AG04450 (cell line): ENCODE measurements at regions not wholly inside any gene's neighbourhood (a gene's known extent, or its start where the extent isn't known, plus 50 kb on each side); places are given as distances from the start of the nearest gene placed in this dataset.

Experiments
- CTCF ChIA-PET: fragments of 300-600, 350-600 bp; formaldehyde crosslinking; extraction: SDS; loops from one replicate; lab custom pipeline; 2022; ENCODE audit warnings: antibody characterized with exemption, inconsistent platforms; lab: Charles Lee
- POLR2A ChIA-PET: fragments of 350-600 bp; formaldehyde crosslinking; extraction: SDS; loops from one replicate; lab custom pipeline; 2021; ENCODE audit warnings: antibody characterized with exemption, inconsistent platforms; lab: Yijun Ruan, JAX
- DNase-seq: peaks from one replicate; pipeline ENCODE4 v3.0.0-alpha.2; 2011; ENCODE audit warnings: low read depth, low spot score
- H3K27ac ChIP-seq: one replicate; pipeline ENCODE4 v1.5.1; 2012; ENCODE audit warnings: low read depth, low read length, control low read depth
- H3K27me3 ChIP-seq: one replicate; pipeline ENCODE4 v1.6.0; 2012; ENCODE audit warnings: low read length; ENCODE audit not compliant: control insufficient read depth, insufficient read depth
- H3K4me3 ChIP-seq: 2 replicates; pipeline ENCODE4 v1.5.1; 2011; ENCODE audit warnings: mild to moderate bottlenecking, low read depth, low read length, control low read depth
- H3K9me3 ChIP-seq: 2 replicates; pipeline ENCODE4 v1.5.1; 2012; ENCODE audit warnings: low read length; ENCODE audit not compliant: control insufficient read depth, insufficient read depth
- TF ChIP-seq, protein P1 (sequence below): IDR thresholded peaks from 2 replicates; pipeline ENCODE4 v1.5.1; 2011; ENCODE audit warnings: low read depth, low read length, control low read depth, inconsistent platforms

GRCh38 chr10:3000048-3000447 lies 67.3 kb upstream of the PFKP start:
- H3K4me3 ChIP-seq: no peak overlapping the region
- TF ChIP-seq, protein P1, sequence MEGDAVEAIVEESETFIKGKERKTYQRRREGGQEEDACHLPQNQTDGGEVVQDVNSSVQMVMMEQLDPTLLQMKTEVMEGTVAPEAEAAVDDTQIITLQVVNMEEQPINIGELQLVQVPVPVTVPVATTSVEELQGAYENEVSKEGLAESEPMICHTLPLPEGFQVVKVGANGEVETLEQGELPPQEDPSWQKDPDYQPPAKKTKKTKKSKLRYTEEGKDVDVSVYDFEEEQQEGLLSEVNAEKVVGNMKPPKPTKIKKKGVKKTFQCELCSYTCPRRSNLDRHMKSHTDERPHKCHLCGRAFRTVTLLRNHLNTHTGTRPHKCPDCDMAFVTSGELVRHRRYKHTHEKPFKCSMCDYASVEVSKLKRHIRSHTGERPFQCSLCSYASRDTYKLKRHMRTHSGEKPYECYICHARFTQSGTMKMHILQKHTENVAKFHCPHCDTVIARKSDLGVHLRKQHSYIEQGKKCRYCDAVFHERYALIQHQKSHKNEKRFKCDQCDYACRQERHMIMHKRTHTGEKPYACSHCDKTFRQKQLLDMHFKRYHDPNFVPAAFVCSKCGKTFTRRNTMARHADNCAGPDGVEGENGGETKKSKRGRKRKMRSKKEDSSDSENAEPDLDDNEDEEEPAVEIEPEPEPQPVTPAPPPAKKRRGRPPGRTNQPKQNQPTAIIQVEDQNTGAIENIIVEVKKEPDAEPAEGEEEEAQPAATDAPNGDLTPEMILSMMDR: no peak
- POLR2A ChIA-PET: no interaction called here
- CTCF ChIA-PET: no interaction called here
- no peak overlapping the region for H3K27ac ChIP-seq
- H3K9me3 ChIP-seq: no peaks in the 10 kb centered on the region; the same call in 1 of the 2 replicates
- peaks cover 7% of the 10 kb centered on the region for H3K27me3 ChIP-seq
- DNase-seq: no peak

DNA sequence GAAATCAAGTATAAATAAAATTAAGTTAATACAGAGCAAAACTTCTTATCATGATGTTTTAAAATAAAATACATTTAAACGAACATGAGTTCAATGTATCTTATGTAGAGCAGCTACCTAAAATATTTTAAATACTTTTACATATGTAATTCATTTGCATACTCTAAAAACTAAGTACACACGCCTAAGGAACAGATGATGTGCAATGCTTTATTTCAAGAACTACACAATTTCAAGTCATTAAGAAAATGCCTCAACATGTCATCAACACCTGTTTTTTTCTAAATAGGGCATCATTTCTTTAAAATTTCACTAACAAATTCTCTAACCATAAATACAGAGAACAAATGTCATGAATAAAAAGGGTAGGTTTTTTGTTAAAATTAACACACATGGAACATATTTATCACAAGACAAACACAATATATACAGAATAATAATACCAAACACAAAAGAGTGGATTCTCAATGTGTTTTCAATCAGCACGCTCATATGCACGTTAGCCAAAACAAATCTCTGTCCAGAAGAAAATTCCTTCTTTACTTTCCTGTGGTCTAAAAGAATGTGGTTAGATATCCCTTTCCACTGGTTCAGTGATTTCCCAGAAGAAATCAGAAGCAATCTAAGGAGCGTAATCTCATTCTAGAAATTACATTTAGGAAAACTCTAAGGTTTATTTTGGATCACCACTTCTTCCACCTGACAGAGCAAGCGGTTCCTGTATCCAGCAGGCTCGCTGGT lies 73.0 kb upstream of the PFKP start:
- ChIA-PET POLR2A (no interaction called here), CTCF (interaction anchor here (0.7 to 0.9 kb wide), 3 partner anchors 16 to 50 kb away, joined by 3 to 6 read pairs (median 3); no protein-coding TSS in a partner anchor)
- Histone ChIP-seq H3K27me3 (peaks cover 5% of the 10 kb centered on the region), H3K27ac (no peak overlapping the region), H3K9me3 (peaks cover 3% of the 10 kb centered on the region), H3K4me3 (no peak overlapping the region)
- DNase-seq: no peak
- TF ChIP-seq, protein P1: no peak

DNA sequence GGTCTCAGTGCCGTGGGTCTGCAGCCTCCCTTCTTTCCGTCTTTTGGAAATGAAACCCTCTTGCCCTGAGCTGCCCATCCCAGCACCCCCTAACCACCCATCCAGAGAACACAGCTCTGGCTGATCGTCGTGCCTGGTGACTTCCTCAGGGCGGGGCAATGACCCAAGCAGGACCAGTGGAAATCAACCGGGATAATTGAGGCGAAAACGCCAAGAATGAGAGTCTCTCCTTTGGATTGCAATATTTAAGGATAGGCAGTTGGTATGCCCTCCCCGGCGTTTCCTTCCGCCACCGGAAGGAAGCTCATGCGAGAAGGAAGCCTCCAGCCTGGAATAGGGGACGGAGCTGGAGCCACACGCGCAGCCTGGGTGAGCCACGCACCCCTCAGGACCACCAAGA lies 73.7 kb upstream of the PFKP start:
- no peak for DNase-seq
- ChIA-PET POLR2A (no interaction called here), CTCF (interaction anchor here (0.9 kb wide), 1 partner anchor 49 kb away, joined by 3 read pairs; no protein-coding TSS in a partner anchor)
- H3K4me3 ChIP-seq: no peak overlapping the region
- TF ChIP-seq, protein P1: no peak
- H3K9me3 ChIP-seq: peaks cover 8% of the 10 kb centered on the region
- no peak overlapping the region for H3K27ac ChIP-seq
- H3K27me3 ChIP-seq: peaks cover 5% of the 10 kb centered on the region

GRCh38 chr10:2992401-2993198 lies 74.7 kb upstream of the PFKP start:
- Histone ChIP-seq H3K27me3 (peaks cover 5% of the 10 kb centered on the region), H3K4me3 (no peak overlapping the region), H3K9me3 (peaks cover 8% of the 10 kb centered on the region), H3K27ac (no peak overlapping the region)
- no peak for DNase-seq
- TF ChIP-seq, protein P1: peak; percentile 36; the same call in 1 of the 2 replicates
- ChIA-PET POLR2A (no interaction called here), CTCF (interaction anchor here (0.6 to 1.3 kb wide), 5 partner anchors 18 to 64 kb away, joined by 3 read pairs; no protein-coding TSS in a partner anchor)
